T-helper 2 cell treated with Interferon-gamma antibody and Interleukin-4, amounts not matched to agents 5 μg/mL and 100 μg/mL, for 36 hours (primary cell): ENCODE measurements at regions not wholly inside any gene's neighbourhood (a gene's known extent, or its start where the extent isn't known, plus 50 kb on each side); places are given as distances from the start of the nearest gene placed in this dataset.
A peak's percentile ranks its signal among the peaks of the same experiment; 100 is the strongest.
"Not testable (repeated sequence)": the region's sequence is repeated elsewhere in the genome, so short reads cannot be mapped to it uniquely, and the experiment has no call there.

Source experiments
- DNase-seq: peaks from one replicate; pipeline ENCODE4 v3.0.0; 2021; ENCODE audit warnings: low spot score
- H3K27ac Mint-ChIP-seq: one replicate; pipeline ENCODE4 v1.8.0; 2021; ENCODE audit warnings: mild to moderate bottlenecking, mixed read lengths
- H3K27me3 Mint-ChIP-seq: one replicate; pipeline ENCODE4 v1.8.0; 2021; ENCODE audit warnings: low read depth, mixed read lengths
- H3K36me3 Mint-ChIP-seq: one replicate; pipeline ENCODE4 v1.8.0; 2021; ENCODE audit warnings: low read depth, mixed read lengths
- H3K4me1 Mint-ChIP-seq: one replicate; pipeline ENCODE4 v1.8.0; 2021; ENCODE audit warnings: low read depth, mixed read lengths
- H3K4me3 Mint-ChIP-seq: one replicate; pipeline ENCODE4 v1.8.0; 2022; ENCODE audit warnings: mild to moderate bottlenecking, moderate library complexity, mixed read lengths
- H3K9me3 Mint-ChIP-seq: one replicate; pipeline ENCODE4 v1.8.0; 2021; ENCODE audit warnings: mixed read lengths

DNA sequence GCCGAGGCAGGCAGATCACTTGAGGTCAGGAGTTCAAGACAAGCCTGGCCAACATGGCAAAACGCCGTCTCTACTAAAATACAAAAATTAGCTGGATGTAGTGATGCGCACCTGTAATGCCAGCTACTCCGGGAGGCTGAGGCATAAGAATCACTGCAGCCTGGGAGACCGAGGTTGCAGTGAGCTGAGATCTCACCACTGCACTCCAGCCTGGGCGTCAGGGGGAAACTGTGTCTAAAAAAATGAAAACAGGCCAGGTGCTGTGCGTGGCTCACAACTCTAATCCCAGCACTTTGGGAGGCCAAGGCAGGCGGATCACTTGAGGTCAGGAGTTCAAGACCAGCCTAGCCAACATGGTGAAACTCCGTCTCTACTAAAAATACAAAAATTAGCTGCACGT is 69.9 kb downstream of the C9orf50 start:
- not testable (repeated sequence) for H3K4me1 Mint-ChIP-seq, H3K27ac Mint-ChIP-seq, DNase-seq, H3K36me3 Mint-ChIP-seq, H3K9me3 Mint-ChIP-seq, H3K4me3 Mint-ChIP-seq
- peaks cover 46% of the 10 kb centered on the region for H3K27me3 Mint-ChIP-seq

DNA sequence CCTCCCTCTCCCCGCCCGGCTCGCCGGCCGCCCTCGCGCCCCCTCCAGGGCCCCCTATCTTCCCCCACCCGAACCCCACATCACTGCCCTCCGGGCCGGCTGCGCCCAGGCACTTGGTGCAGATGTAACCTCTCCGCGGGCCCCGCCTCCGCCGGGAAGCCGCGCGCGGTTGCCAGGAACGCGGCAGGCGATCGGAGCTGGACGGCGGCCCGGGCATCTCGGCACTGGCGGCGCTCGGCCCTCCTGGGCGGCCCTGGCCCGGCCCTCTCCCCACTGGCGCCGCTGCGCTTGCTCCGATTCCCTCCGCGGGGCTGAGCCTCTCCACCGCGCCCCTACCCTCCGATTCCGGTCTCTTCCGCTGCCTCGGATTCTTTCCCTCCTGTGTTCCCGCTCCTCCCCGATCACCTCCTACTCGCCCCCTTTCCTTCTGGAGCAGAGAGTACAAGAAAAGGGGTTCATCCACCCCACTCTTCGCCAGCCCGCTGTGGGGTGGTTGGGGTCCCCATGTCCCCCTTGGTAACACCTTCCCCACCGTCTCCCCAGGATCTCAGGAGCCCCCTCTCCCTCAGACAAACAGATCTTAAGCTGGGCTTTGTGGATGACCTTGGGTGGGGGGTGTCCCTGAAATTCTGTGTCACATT is 70.6 kb downstream of the C9orf50 start:
- Mint-ChIP-seq H3K36me3 (no peaks in the 10 kb centered on the region), H3K9me3 (no peaks in the 10 kb centered on the region), H3K4me1 (no peaks in the 10 kb centered on the region), H3K4me3 (peak overlapping the region; percentile 73), H3K27ac (no peak overlapping the region), H3K27me3 (peaks cover 49% of the 10 kb centered on the region)
- DNase-seq = no peak

DNA sequence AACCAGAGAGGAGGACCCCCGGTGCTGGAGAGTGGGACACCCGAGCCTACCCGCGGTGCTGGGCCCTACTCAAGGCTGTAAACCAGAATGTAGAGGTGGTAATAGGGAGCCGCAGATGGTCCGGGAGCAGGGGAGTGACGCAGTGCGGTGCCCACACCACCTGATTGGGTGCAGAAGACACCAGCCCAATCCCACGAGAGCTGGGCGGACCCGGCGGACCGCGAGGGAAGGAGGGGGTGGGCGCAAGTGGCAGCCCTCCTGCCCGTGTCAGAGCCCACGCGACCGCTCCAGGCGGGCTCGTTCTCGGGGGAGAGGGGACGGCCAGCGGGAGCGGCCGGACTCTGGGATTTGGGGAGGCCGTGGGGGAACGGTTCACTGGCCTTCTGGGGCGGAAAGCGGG is 71.2 kb downstream of the C9orf50 start:
- Mint-ChIP-seq H3K27me3 (peaks cover 52% of the 10 kb centered on the region), H3K27ac (no peak overlapping the region), H3K4me3 (peak overlapping the region; percentile 9), H3K36me3 (no peaks in the 10 kb centered on the region), H3K9me3 (no peaks in the 10 kb centered on the region), H3K4me1 (no peaks in the 10 kb centered on the region)
- DNase-seq = no peak

- no peak for DNase-seq
- Mint-ChIP-seq H3K27ac (no peak overlapping the region), H3K36me3 (no peaks in the 10 kb centered on the region), H3K9me3 (no peaks in the 10 kb centered on the region), H3K4me3 (peak overlapping the region; percentile 9), H3K27me3 (peaks cover 52% of the 10 kb centered on the region), H3K4me1 (no peaks in the 10 kb centered on the region)
These were observed 71.8 kb downstream of the C9orf50 start for GRCh38 chr9:129549139-129549538.

- Mint-ChIP-seq H3K36me3 (no peaks in the 10 kb centered on the region), H3K4me3 (no peak overlapping the region), H3K9me3 (no peaks in the 10 kb centered on the region), H3K27ac (no peak overlapping the region), H3K4me1 (no peaks in the 10 kb centered on the region), H3K27me3 (peaks cover 52% of the 10 kb centered on the region)
- DNase-seq = no peak
These were observed 72.2 kb downstream of the C9orf50 start for GRCh38 chr9:129548571-129549135.

DNA sequence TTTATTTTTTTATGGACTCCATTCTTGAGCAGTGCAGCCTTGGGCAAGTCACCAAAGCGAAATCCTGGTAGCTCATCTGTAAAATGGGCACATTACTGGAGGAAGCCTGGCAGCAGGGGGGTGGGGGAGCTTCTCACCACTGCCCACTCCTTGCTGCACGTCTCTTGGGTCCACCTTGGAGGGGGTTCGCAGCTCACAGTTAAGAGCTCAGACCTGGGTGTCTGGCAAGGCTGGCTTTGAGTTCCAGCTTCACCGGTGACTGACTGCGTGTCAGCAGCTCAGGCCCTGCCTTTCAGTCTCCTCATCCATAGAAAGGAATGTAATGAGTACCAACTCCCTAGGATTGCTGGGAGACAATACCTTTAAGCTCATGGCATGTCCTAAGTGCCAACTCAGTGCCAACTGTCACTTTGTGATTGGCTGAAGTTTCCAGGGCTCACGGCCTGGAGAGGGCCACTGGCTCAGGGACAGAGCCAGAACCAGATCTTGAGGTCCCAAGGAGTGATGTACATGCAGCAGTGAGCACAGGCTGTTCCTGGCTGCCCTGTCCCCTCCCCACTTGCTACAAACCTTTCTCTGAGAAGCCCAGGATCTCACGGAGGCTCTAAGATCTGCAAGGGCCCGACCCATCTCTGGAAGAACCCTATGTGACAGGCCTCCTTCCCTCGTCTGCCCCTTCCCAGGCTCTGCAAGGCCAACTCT is 72.9 kb downstream of the C9orf50 start:
- no peaks in the 10 kb centered on the region for H3K4me1 Mint-ChIP-seq

GRCh38 chr9:129547063-129547462 is 73.8 kb downstream of the C9orf50 start:
- DNase-seq = no peak
- Mint-ChIP-seq H3K27ac (no peak overlapping the region), H3K27me3 (peaks cover 52% of the 10 kb centered on the region), H3K4me3 (no peak overlapping the region), H3K4me1 (no peaks in the 10 kb centered on the region), H3K36me3 (no peaks in the 10 kb centered on the region), H3K9me3 (no peaks in the 10 kb centered on the region)

More for the DNA sequence above, 72.9 kb downstream of the C9orf50 start:
- no peak overlapping the region for H3K4me3 Mint-ChIP-seq
- H3K9me3 Mint-ChIP-seq = no peaks in the 10 kb centered on the region
- peaks cover 55% of the 10 kb centered on the region for H3K27me3 Mint-ChIP-seq
- no peaks in the 10 kb centered on the region for H3K36me3 Mint-ChIP-seq
- no peak overlapping the region for H3K27ac Mint-ChIP-seq
- DNase-seq = no peak

DNA sequence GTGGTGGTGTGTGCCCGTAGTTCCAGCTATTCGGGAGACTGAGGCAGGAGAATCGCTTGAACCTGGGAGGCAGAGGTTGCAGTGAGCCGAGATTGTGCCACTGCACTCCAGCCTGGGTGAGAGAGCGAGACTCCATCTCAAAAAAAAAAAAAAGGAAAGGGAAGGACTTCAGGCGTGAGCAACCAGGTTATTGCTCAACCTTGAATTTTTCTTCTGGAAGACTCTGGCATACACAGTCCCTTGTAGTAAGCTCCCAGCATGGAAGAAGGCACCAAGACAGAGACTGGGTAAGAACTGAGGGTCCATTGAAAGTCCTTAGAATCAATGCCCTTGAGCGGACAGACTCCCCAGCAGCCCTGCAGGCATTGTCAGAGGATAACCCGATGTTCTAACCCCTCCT is 75.0 kb downstream of the C9orf50 start:
- DNase-seq, H3K36me3 Mint-ChIP-seq, H3K9me3 Mint-ChIP-seq, H3K4me3 Mint-ChIP-seq, H3K27ac Mint-ChIP-seq, H3K4me1 Mint-ChIP-seq: not testable (repeated sequence)
- peaks cover 44% of the 10 kb centered on the region for H3K27me3 Mint-ChIP-seq

DNA sequence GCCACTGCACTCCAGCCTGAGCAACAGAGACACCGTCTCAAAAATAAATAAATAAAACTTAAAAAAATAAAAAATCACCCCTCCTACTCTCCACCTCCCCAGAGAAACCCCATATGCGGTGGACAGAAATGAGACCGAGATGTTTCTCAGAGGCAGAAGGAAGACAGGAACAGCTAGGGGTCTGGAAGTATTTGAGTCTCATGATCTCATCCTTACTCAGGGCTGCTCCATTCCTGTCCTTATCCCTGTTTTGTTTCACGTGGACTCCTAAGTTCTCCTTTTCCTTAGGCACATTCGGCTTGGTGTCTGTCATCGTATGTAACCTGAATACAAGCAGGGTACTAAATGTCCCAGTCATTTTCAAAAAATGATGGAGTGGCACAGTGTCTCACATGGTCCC is 76.1 kb downstream of the C9orf50 start:
- DNase-seq = no peak
- peaks cover 38% of the 10 kb centered on the region for H3K27me3 Mint-ChIP-seq
- H3K4me1 Mint-ChIP-seq = no peaks in the 10 kb centered on the region
- no peak overlapping the region for H3K27ac Mint-ChIP-seq
- no peaks in the 10 kb centered on the region for H3K36me3 Mint-ChIP-seq
- H3K9me3 Mint-ChIP-seq = no peaks in the 10 kb centered on the region
- no peak overlapping the region for H3K4me3 Mint-ChIP-seq

- no peak overlapping the region for H3K27ac Mint-ChIP-seq
- peaks cover 9% of the 10 kb centered on the region for H3K9me3 Mint-ChIP-seq
- no peak overlapping the region for H3K4me3 Mint-ChIP-seq
- DNase-seq = no peak
- H3K27me3 Mint-ChIP-seq = peaks cover 27% of the 10 kb centered on the region
- peaks cover 3% of the 10 kb centered on the region for H3K36me3 Mint-ChIP-seq
- no peaks in the 10 kb centered on the region for H3K4me1 Mint-ChIP-seq
These were observed 78.2 kb downstream of the C9orf50 start for GRCh38 chr9:129542741-129543140.

DNA sequence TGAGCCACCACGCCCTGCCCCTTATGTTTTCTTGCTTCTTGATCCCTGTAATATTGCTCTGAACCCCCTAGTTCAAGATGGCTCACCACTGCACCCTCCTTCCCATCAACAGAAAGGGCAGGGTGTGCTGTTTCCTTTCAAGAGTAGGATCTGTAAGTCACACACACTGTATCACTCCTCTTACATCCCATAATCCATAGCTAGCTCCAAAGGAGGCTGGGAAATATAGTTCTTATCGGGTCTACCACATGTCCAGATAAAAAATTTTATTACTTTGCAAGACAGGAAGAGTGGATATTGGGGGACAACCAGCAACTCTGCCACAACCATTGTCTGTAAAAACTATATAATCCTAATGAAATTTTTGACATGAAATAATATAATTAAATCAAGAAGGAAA is 79.6 kb downstream of the C9orf50 start:
- no peak overlapping the region for H3K4me3 Mint-ChIP-seq
- no peak for DNase-seq
- peaks cover 25% of the 10 kb centered on the region for H3K27me3 Mint-ChIP-seq
- peaks cover 9% of the 10 kb centered on the region for H3K9me3 Mint-ChIP-seq
- H3K36me3 Mint-ChIP-seq = peaks cover 3% of the 10 kb centered on the region
- no peak overlapping the region for H3K27ac Mint-ChIP-seq
- H3K4me1 Mint-ChIP-seq = no peaks in the 10 kb centered on the region

DNA sequence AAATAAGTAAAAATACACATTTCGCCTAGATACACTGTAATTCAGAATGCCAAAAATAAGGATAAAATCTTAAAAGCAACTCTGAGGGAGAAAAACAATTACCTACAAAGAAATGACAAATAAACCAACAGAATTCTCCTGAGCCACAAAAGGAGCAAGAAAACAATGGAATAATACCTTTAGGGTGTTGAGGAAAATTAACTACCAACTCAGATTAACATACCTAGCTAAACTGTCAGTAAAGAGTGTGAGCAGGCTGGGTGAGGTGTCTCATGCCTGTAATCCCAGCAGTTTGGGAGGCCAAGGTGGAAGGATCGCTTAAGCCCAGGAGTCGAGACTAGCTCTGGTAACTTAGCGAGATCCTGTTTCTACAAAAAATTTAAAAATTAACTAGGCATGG is 81.5 kb downstream of the C9orf50 start:
- H3K27ac Mint-ChIP-seq = no peak overlapping the region
- peaks cover 9% of the 10 kb centered on the region for H3K9me3 Mint-ChIP-seq
- peaks cover 3% of the 10 kb centered on the region for H3K36me3 Mint-ChIP-seq
- DNase-seq = no peak
- no peaks in the 10 kb centered on the region for H3K4me1 Mint-ChIP-seq
- H3K4me3 Mint-ChIP-seq = no peak overlapping the region
- peaks cover 20% of the 10 kb centered on the region for H3K27me3 Mint-ChIP-seq

GRCh38 chr9:129531860-129532402 is 89.0 kb downstream of the C9orf50 start:
- not testable (repeated sequence) for DNase-seq, H3K27ac Mint-ChIP-seq, H3K4me3 Mint-ChIP-seq, H3K4me1 Mint-ChIP-seq, H3K36me3 Mint-ChIP-seq
- peaks cover 13% of the 10 kb centered on the region for H3K27me3 Mint-ChIP-seq
- peaks cover 13% of the 10 kb centered on the region for H3K9me3 Mint-ChIP-seq

- not testable (repeated sequence) for H3K4me1 Mint-ChIP-seq, H3K36me3 Mint-ChIP-seq, H3K27ac Mint-ChIP-seq, H3K4me3 Mint-ChIP-seq, DNase-seq
- Mint-ChIP-seq H3K27me3 (peaks cover 13% of the 10 kb centered on the region), H3K9me3 (peaks cover 17% of the 10 kb centered on the region)
These were observed 92.9 kb downstream of the C9orf50 start for GRCh38 chr9:129527955-129528354.
